ENCODE measurements at regions not wholly inside any gene's neighbourhood (a gene's known extent, or its start where the extent isn't known, plus 50 kb on each side); places are given as distances from the start of the nearest gene placed in this dataset.

DNA sequence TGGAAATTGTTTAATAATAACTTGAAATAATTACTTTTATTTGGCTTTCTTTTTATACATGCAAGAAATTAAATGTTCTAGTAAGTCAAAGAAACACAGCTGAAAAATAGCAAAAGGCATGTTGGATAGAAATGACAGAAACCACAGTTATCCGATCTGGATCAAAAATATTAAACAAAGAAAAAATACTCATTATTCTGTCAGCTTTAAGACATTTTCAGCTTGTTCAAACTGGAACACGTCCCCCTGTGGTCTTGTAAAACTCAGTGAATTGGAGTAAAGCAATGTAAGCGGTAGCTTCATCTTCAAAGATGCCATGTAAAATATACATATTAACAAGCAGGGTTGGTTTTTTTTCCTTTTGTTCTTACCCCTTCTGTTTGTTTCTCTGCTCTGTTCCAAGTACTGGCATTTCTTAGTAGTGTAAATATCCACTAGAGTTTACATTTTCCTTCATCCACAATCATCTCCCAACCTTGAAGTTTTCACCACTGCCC, 223.4 kb downstream of the IGSF11 start:
- TF ChIP-seq, protein P1, sequence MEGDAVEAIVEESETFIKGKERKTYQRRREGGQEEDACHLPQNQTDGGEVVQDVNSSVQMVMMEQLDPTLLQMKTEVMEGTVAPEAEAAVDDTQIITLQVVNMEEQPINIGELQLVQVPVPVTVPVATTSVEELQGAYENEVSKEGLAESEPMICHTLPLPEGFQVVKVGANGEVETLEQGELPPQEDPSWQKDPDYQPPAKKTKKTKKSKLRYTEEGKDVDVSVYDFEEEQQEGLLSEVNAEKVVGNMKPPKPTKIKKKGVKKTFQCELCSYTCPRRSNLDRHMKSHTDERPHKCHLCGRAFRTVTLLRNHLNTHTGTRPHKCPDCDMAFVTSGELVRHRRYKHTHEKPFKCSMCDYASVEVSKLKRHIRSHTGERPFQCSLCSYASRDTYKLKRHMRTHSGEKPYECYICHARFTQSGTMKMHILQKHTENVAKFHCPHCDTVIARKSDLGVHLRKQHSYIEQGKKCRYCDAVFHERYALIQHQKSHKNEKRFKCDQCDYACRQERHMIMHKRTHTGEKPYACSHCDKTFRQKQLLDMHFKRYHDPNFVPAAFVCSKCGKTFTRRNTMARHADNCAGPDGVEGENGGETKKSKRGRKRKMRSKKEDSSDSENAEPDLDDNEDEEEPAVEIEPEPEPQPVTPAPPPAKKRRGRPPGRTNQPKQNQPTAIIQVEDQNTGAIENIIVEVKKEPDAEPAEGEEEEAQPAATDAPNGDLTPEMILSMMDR (IDR thresholded peaks at IDR 0.05; ENCODE audit: low read depth, low read length), result no peak
- no peak for TF ChIP-seq POLR2A (IDR thresholded peaks at IDR 0.05; ENCODE audit: extremely low read depth, insufficient read length)
- TF ChIP-seq MYC (IDR thresholded peaks at IDR 0.05; ENCODE audit: low read depth, low read length), result no peak
